ENCODE measurements at regions not wholly inside any gene's neighbourhood (a gene's known extent, or its start where the extent isn't known, plus 50 kb on each side); places are given as distances from the start of the nearest gene placed in this dataset.
"Not testable (repeated sequence)": the region's sequence is repeated elsewhere in the genome, so short reads cannot be mapped to it uniquely, and the experiment has no call there.

DNA sequence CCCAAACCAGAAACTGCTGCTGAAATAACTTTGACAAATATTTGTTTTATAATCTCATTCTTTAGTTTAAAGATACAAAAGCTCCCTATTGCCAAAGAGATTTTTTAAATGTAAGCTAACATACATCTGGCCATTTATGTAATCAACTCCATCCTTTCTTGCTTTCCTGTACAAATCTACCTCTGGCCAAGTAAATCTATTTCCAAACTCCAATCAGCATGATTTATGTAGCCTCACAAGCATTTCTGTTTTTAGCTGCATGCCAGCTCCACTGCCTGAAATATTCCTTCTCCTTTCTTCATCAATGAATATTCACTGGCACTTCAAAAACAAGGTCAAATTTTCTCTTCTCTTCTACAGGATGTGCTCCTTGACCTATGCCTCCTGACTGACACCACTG is 80.0 kb downstream of the SHOX2 start:
- DNase-seq (ENCODE audit: low read depth in 2 of 2) = no peak

DNA sequence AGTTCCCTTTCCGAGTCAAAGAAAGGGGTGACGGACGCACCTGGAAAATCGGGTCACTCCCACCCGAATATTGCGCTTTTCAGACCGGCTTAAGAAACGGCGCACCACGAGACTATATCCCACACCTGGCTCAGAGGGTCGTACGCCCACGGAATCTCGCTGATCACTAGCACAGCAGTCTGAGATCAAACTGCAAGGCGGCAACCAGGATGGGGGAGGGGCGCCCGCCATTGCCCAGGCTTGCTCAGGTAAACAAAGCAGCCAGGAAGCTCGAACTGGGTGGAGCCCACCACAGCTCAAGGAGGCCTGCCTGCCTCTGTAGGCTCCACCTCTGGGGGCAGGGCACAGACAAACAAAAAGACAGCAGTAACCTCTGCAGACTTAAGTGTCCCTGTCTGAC is 86.3 kb downstream of the SHOX2 start:
- DNase-seq (ENCODE audit: low read depth in 2 of 2) = not testable (repeated sequence)

GRCh38 chr3:158018462-158018861 is 87.8 kb downstream of the SHOX2 start:
- no peak for DNase-seq (ENCODE audit: low read depth in 2 of 2)

DNA sequence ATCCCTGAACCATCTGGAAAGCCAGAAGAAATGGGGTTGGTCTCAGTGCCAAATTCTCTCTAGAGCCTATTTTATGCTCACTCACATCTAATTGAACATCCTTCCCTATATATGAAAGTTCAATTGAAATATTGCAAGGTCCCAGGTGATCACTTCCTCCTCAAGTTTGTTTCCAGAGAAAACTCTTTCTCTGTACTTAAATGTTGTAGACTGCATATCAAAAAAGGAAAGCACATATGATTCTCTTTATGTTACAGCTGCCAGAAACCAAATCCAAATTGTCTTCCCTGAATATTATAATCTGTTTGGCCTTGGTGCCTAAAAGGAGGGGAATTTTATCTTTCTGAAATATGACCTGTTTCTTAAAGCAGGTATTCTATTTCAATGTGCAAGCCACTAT is 93.3 kb downstream of the SHOX2 start:
- DNase-seq (ENCODE audit: low read depth in 2 of 2) = no peak

DNA sequence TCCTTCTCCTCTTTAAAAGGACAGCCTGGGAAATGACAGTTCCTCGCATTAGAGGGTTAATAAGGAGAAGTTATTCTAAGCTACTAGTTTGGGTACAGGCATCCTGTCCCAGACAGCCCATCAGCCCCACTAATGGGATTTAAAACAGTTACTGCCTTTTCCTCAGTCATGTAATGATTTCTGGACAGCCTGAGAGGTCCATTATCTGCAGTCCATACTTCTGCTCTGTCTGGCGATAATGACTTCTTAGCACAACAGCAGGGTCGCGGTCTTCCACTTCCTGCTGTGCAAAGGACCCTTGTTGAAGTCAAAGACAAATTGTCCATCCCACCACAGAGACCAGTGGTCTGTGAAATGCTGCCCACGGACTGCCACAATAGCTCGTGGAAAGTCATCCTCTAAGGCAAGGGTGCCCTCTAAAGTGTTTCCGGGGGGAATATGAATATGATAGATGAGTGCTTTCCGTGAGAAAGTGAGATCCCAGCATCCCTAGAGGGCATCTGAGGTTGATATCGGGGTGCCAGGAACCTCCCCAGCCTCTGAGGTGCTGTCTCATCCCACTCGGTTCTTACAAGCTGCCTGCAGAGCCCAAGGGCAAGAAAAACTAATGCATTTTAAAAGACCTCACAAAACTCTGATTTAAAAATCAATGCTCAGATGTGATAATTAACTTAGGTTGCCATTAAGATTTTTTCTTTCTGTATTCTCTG is 100.7 kb downstream of the SHOX2 start:
- DNase-seq (ENCODE audit: low read depth in 2 of 2) = no peak

GRCh38 chr3:157999246-157999645 is 107.0 kb downstream of the SHOX2 start:
- no peak for DNase-seq (ENCODE audit: low read depth in 2 of 2)

GRCh38 chr3:157982359-157982758 is 123.9 kb downstream of the SHOX2 start:
- DNase-seq (ENCODE audit: low read depth in 2 of 2) = no peak

- no peak for DNase-seq (ENCODE audit: low read depth in 2 of 2)
These were observed 124.4 kb downstream of the SHOX2 start for GRCh38 chr3:157981819-157982218.

GRCh38 chr3:157979022-157979421 is 127.2 kb downstream of the SHOX2 start:
- DNase-seq (ENCODE audit: low read depth in 2 of 2) = no peak

DNA sequence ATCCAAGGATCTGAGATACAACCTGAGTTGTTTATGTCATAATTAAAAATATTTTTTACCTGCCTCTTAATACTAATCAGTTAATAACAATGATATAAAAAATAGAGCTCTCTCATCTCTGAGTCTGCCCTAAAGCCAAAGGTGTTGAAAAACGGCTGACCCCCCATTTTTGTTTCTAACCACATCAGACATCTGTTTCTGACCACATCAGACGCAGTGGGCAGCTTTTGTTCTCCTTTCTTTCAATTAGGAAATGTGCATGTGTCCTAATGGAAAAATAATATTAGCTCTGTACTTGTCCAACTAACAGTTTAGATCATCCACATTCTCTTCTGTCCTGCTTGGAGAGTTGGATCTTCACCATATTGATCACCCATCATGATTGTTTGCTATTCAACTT is 144.6 kb downstream of the SHOX2 start:
- DNase-seq (ENCODE audit: low read depth in 2 of 2) = no peak

GRCh38 chr3:157958457-157958856 is 147.8 kb downstream of the SHOX2 start:
- no peak for DNase-seq (ENCODE audit: low read depth in 2 of 2)

- DNase-seq (ENCODE audit: low read depth in 2 of 2) = no peak
These were observed 149.4 kb downstream of the SHOX2 start for GRCh38 chr3:157956850-157957249.

- DNase-seq (ENCODE audit: low read depth in 2 of 2) = no peak
These were observed 150.0 kb downstream of the SHOX2 start for GRCh38 chr3:157956176-157956575.

GRCh38 chr3:157953565-157953964 is 152.7 kb downstream of the SHOX2 start:
- no peak for DNase-seq (ENCODE audit: low read depth in 2 of 2)

- no peak for DNase-seq (ENCODE audit: low read depth in 2 of 2)
These were observed 157.4 kb downstream of the SHOX2 start for GRCh38 chr3:157948605-157949383.

- DNase-seq (ENCODE audit: low read depth in 2 of 2) = no peak
These were observed 167.1 kb downstream of the SHOX2 start for GRCh38 chr3:157939166-157939565.

GRCh38 chr3:157938154-157938779 is 168.0 kb downstream of the SHOX2 start:
- DNase-seq (ENCODE audit: low read depth in 2 of 2) = no peak

DNA sequence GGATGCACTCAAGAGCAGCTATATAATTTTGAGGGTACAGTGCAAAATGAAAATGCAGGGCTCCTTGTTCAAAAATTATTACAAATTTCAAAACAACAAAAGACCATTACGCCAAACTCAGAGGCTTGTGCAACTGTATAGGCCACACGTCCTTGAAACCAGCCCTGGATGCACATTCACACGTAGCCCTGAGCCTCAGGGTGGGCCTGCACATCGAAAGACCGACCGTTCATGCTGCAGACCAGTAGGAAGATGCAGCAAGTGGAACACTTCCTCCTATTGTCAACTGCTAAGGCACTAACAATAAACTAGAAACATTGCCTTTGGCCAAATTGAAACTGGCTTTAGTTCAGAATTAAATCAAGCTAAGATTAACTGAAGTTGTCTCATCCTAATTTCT is 174.7 kb downstream of the SHOX2 start:
- no peak for DNase-seq (ENCODE audit: low read depth in 2 of 2)

- no peak for DNase-seq (ENCODE audit: low read depth in 2 of 2)
These were observed 176.0 kb downstream of the SHOX2 start for GRCh38 chr3:157930000-157930780.

GRCh38 chr3:157926822-157927221 is 179.4 kb downstream of the SHOX2 start:
- no peak for DNase-seq (ENCODE audit: low read depth in 2 of 2)

- DNase-seq (ENCODE audit: low read depth in 2 of 2) = no peak
These were observed 183.6 kb downstream of the SHOX2 start for GRCh38 chr3:157922614-157923013.

GRCh38 chr3:157921811-157922210 is 184.4 kb downstream of the SHOX2 start:
- no peak for DNase-seq (ENCODE audit: low read depth in 2 of 2)

Measured in stimulated activated CD4-positive, alpha-beta T cell treated with anti-CD3 and anti-CD28 coated beads, Interleukin-4, amount 100 ng/mL, for 48 hours (primary cell).